Astrocyte of the cerebellum (primary cell): ENCODE measurements at regions not wholly inside any gene's neighbourhood (a gene's known extent, or its start where the extent isn't known, plus 50 kb on each side); places are given as distances from the start of the nearest gene placed in this dataset.

ENCODE experiments used
- DNase-seq: peaks from one replicate; pipeline ENCODE4 v3.0.0-alpha.2; 2011; ENCODE audit warnings: low read depth
- H3K4me3 ChIP-seq: 2 replicates; pipeline ENCODE4 v1.5.1; 2011; ENCODE audit warnings: mild to moderate bottlenecking, low read depth, low read length, moderate library complexity
- in situ Hi-C: cut with HindIII; loops from 2 replicates; pipeline ENCODE4 v1.10.0; 2017; ENCODE audit warnings: low sequenced_read_pairs
- TF ChIP-seq, protein P1 (sequence below): IDR thresholded peaks from 2 replicates; pipeline ENCODE4 v1.5.1; 2012; ENCODE audit warnings: low read length, low read depth, moderate library complexity, mild to moderate bottlenecking; ENCODE audit errors: missing control alignments

DNA sequence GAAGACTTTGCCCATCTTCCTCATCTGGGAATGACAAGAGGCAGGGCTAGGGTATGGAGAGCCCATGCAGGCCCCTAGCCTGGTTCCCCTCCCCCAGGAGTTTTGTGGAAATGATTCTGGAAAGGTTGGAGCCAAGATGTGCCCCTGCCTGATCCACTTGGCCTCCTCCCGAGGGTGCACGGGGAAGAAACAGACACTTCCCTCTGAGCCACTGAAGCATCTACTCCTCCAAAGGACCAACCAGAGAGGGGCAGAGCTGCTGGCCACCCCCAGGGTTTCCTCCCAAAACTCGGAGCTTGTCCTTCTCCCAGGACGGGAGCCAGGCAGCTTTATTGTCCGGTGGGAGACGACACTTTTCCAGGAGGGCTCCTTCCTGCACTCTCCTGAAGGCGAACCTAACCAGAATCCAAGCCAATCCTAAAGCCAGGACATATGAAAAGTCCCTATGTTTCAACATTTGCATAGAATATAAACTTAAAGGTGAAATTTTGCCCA lies 149.2 kb upstream of the COPS8 start:
- DNase-seq = no peak
- no peak overlapping the region for H3K4me3 ChIP-seq
- TF ChIP-seq, protein P1, sequence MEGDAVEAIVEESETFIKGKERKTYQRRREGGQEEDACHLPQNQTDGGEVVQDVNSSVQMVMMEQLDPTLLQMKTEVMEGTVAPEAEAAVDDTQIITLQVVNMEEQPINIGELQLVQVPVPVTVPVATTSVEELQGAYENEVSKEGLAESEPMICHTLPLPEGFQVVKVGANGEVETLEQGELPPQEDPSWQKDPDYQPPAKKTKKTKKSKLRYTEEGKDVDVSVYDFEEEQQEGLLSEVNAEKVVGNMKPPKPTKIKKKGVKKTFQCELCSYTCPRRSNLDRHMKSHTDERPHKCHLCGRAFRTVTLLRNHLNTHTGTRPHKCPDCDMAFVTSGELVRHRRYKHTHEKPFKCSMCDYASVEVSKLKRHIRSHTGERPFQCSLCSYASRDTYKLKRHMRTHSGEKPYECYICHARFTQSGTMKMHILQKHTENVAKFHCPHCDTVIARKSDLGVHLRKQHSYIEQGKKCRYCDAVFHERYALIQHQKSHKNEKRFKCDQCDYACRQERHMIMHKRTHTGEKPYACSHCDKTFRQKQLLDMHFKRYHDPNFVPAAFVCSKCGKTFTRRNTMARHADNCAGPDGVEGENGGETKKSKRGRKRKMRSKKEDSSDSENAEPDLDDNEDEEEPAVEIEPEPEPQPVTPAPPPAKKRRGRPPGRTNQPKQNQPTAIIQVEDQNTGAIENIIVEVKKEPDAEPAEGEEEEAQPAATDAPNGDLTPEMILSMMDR = no peak
- in situ Hi-C loops = no loop called here

GRCh38 chr2:236938126-236938525 lies 147.6 kb upstream of the COPS8 start:
- TF ChIP-seq, protein P1 = no peak
- H3K4me3 ChIP-seq = no peak overlapping the region
- no peak for DNase-seq
- in situ Hi-C loops = no loop called here

DNA sequence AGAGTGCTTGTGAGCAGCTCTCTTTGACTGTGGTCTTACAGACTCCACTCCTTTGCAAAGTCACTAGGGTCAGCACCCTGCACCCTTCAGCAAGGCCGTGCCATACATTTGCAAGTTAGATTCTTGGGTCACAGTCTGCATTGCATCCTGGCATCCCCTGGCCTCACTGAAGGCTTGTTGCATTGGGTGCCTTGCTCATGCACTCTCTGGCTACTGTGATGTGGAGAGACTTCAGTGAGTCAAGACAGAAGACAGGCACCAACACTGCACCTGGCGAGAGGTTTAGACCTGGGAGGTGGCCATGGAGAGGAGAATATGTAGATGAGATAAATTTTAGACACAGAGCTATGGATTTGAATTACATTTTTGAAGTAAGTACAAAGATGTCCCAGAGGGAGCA lies 146.4 kb upstream of the COPS8 start:
- in situ Hi-C loops = no loop called here
- TF ChIP-seq, protein P1 = no peak

DNA sequence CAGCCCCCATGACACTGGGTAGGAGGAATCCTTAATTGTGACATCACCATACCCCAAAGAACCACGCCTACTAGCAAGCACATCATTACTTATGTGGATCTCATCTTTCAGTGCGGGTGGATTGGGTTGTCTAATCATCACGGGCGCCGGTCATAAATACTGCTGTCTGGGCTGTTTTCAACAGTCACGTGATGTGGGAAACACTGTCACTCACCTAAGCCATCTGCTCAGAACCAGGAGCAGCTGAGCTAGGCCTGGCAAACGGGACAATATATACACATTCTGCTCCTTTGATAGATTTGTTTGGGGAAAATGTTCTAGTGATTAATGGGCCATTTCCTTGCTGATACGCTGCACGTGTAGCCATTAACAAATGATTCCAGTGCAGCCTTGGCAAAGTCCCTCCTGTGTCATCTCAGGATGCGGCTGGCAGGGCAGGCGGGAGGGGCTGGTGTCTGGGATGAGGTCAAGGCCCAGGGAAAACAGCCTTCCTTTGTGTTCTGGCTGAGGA lies 145.9 kb upstream of the COPS8 start:
- TF ChIP-seq, protein P1 = no peak
- H3K4me3 ChIP-seq = no peak overlapping the region
- no peak for DNase-seq
- in situ Hi-C loops = no loop called here

More for the DNA sequence above, 146.4 kb upstream of the COPS8 start:
- H3K4me3 ChIP-seq = no peak overlapping the region
- DNase-seq = no peak

DNA sequence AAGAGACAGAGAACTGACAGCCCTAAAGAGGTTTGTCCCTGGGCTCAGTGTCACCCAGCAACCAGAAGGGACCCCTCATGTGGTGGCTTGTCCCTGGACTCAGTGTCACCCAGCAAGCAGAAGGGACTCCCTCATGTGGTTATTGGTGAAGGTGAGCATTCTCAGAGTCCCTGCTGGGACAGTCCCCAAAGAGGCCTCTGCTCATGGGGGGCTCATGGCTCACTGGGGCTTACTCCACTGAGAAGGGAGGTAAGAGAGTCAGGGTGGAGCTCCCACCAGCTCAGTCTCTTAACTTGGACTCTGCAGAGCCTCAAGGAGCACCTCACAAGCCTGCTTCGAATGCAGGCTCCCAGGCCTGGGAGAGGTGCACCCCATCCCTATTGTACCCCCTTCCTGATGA lies 145.2 kb upstream of the COPS8 start:
- in situ Hi-C loops = no loop called here
- H3K4me3 ChIP-seq = no peak overlapping the region
- no peak for DNase-seq
- TF ChIP-seq, protein P1 = no peak

DNA sequence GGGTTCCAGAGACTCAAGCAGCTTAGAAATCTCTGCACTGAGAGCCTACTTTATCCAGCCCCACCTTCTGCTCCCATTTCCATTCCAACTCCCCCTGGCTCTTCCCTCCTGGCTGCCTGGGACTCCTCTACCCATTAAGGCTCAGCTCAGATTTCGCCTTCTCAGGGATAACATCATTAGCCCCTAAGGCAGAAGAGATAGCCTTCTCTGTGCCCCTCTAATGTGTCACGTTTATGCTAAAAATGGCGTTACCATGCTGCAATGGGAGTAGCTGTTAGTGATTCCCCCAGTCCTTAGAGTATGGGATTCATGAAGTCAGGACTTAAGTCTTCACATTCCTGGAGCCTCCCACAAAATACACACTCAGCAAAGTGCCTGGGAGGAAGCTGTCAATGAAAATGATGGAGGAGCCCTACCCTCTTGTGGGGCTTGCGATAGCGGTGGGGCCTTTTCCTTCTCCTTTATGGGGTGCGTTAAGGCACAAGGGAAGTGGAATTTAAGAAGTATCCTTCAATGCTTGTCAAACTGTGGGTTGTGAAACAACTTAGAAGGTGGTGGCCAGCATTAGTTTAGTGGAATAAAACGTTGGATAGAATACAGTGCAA lies 144.7 kb upstream of the COPS8 start:
- in situ Hi-C loops = no loop called here
- H3K4me3 ChIP-seq = no peak overlapping the region
- DNase-seq = no peak
- TF ChIP-seq, protein P1 = no peak
